GM21515 (cell line): ENCODE measurements at regions not wholly inside any gene's neighbourhood (a gene's known extent, or its start where the extent isn't known, plus 50 kb on each side); places are given as distances from the start of the nearest gene placed in this dataset.
"Not testable (repeated sequence)": the region's sequence is repeated elsewhere in the genome, so short reads cannot be mapped to it uniquely, and the experiment has no call there.

ENCODE experiments used
- ATAC-seq: cut with Tn5 transposase; IDR thresholded peaks from one replicate; pipeline ENCODE4 v1.9.1; 2021; ENCODE audit not compliant: unreplicated experiment

- ATAC-seq: no peak
Observed at GRCh38 chrX:63285375-63285774, 65.8 kb downstream of the SPIN4 start.

- no peak for ATAC-seq
Observed at GRCh38 chrX:63284659-63285058, 66.5 kb downstream of the SPIN4 start.

GRCh38 chrX:63283348-63283747 lies 67.8 kb downstream of the SPIN4 start:
- no peak for ATAC-seq

GRCh38 chrX:63282828-63283227 lies 68.3 kb downstream of the SPIN4 start:
- no peak for ATAC-seq

GRCh38 chrX:63282077-63282476 lies 69.1 kb downstream of the SPIN4 start:
- ATAC-seq: no peak

GRCh38 chrX:63281465-63281864 lies 69.7 kb downstream of the SPIN4 start:
- no peak for ATAC-seq

- ATAC-seq: not testable (repeated sequence)
Observed at GRCh38 chrX:63277394-63277793, 73.7 kb downstream of the SPIN4 start.

GRCh38 chrX:63275127-63275526 lies 76.0 kb downstream of the SPIN4 start:
- ATAC-seq: no peak

GRCh38 chrX:63270873-63271272 lies 80.3 kb downstream of the SPIN4 start:
- no peak for ATAC-seq

- no peak for ATAC-seq
Observed at GRCh38 chrX:63258144-63258543, 93.0 kb downstream of the SPIN4 start.

- peak; percentile 100 for ATAC-seq
Observed at GRCh38 chrX:63250253-63250868, 100.8 kb downstream of the SPIN4 start.

GRCh38 chrX:63242689-63243088 lies 108.4 kb downstream of the SPIN4 start:
- not testable (repeated sequence) for ATAC-seq

GRCh38 chrX:63235963-63236362 lies 115.2 kb downstream of the SPIN4 start:
- ATAC-seq: not testable (repeated sequence)

GRCh38 chrX:63233013-63233412 lies 118.1 kb downstream of the SPIN4 start:
- not testable (repeated sequence) for ATAC-seq

- ATAC-seq: not testable (repeated sequence)
Observed at GRCh38 chrX:63218202-63218601, 132.9 kb downstream of the SPIN4 start.

GRCh38 chrX:63217549-63217948 lies 133.6 kb downstream of the SPIN4 start:
- ATAC-seq: not testable (repeated sequence)

GRCh38 chrX:63209645-63210044 lies 141.5 kb downstream of the SPIN4 start:
- ATAC-seq: not testable (repeated sequence)

- ATAC-seq: not testable (repeated sequence)
Observed at GRCh38 chrX:63209128-63209527, 142.0 kb downstream of the SPIN4 start.

- not testable (repeated sequence) for ATAC-seq
Observed at GRCh38 chrX:63204266-63205074, 146.7 kb downstream of the SPIN4 start.

- ATAC-seq: not testable (repeated sequence)
Observed at GRCh38 chrX:63201987-63202386, 149.1 kb downstream of the SPIN4 start.

GRCh38 chrX:63198693-63199092 lies 152.4 kb downstream of the SPIN4 start:
- not testable (repeated sequence) for ATAC-seq

- not testable (repeated sequence) for ATAC-seq
Observed at GRCh38 chrX:63192366-63193041, 158.6 kb downstream of the SPIN4 start.
